ENCODE measurements at regions not wholly inside any gene's neighbourhood (a gene's known extent, or its start where the extent isn't known, plus 50 kb on each side); places are given as distances from the start of the nearest gene placed in this dataset.

DNA sequence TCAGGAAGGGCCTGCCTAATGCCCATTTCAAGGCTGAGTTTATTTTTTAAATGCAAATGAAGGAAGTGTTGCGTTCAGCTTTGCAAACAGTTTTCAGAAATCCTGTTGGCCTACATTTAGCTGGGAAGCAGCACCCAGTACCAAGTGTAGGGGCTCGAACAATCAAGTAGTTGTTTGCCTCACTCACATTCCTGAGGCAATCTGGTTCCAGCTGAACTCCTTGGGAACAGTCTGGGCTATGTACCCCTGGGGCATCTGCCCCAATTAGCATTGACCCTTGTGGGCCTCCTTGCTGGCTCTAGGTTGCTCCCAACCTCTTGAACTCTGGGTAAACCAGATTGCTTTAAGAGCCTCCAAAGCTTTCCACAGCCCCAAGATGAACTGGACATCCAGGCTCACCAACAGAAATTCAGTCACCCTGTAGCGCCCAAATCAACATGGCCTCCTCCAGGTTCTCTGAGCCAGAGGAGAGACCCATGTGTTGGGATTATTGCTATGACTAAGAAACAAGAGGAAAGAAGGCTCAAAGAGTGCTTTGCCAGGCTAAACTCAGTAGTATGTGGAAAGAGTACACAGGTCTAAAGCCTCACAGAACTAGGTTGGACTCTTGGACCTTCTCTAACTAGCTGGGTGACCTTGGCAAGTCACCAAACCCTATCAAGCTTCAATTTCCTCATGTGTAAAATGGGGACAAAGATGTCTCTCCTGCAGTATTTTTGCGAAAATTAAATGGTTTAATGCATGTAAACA, 532.7 kb downstream of the SOX2 start:
- in situ Hi-C loops (cut with MboI; ENCODE audit: low sequenced_read_pairs): no loop called here

DNA sequence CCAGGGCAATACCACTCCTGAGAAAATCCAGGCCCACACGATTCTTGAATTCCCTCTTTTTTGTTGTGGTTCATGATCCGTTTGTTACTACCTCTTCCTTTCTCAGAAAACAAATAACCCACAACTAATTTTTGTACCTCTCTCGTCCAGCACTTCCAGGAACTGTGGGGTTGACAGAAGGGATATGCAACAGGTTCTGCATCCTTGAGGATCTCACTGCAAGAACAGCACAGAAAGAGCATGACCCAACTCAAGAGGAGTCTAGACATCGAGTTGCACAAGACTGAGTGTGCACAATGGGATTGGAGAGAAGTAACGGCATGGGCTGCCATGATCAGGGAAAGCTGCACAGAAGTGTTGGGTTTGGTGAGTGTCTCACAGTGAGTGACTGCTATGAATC, 533.3 kb downstream of the SOX2 start:
- in situ Hi-C loops (cut with MboI; ENCODE audit: low sequenced_read_pairs): no loop called here

DNA sequence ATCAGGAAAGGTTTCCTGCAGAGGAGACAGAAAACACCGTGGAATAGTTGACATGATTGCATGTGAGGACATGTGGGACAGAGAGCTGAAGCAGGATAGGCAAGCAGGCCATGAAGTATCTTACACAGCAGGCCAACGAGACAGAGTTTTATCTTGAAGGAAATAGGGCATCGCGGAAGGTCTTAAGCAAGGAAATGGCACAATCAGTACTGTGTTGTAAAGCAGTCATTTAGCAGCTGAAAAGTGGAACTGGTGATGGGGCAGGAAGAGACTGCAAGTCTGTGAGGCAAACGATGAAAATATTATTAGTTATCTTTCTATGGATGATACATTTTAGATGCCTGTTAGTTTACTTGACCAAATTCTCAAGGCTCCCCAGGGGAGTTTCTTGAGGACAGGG, 535.1 kb downstream of the SOX2 start:
- in situ Hi-C loops (cut with MboI; ENCODE audit: low sequenced_read_pairs): no loop called here

DNA sequence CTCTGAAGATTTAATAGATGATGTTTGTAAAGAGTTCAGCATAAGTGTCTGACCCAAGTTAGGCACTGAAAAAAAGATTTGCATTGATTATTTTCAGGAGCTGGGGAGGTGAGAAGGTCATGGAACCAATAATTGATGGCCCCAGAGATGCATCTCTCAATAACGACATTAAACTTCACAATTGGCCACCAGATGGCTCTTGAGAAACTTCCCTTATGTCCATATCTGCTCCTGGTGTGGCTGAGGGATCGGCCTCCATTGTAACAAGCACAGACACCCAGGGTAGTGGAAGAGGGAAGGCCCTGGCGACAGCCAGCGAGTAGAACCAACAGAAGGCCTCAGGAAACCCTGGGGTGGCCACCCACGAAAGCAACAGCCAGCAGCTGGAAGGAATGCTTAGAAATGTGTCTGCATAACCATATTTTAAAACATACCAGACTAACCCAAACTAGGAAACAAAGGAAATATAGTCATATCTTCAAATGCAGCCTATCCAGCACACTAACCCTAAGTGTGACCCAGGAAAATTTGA, 536.7 kb downstream of the SOX2 start:
- in situ Hi-C loops (cut with MboI; ENCODE audit: low sequenced_read_pairs): no loop called here

DNA sequence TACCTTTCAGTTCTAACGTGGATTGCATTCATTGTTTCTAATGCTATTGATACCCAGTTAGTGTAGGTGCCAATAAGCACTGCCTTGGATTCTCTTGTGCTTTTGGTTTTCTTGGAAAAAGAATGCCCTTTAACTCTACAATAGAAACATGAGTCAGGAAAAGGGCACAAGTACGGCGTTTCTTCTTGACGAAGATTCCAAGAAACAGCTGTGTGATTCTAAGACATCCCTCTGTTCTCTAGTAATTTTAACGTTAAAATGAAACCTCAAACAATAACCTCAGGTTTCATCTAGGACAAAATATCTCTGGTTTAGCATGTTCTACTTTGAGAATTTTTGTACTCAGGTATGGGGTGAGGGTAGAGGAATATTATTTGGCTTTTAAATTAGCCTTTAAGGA, 540.5 kb upstream of the ATP11B start:
- in situ Hi-C loops (cut with MboI; ENCODE audit: low sequenced_read_pairs): no loop called here

DNA sequence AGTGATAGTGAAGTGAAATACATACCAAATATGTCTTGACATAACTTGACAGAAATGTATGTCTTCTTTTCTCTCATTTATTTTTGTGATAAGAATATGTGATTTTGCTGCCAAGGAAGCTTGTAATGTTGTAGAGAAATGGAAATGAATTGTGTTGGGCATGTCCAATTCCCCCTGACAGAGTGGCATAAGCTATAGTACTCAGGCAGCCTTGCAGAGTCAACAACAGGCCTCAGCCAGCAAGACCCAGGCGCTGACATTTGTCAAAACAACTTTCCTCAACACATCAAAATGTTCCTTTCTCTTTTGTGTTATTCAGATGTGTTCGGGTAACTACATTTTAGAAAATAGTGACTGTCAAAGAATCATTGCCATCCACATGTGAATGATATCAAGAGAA, 538.1 kb upstream of the ATP11B start:
- in situ Hi-C loops (cut with MboI; ENCODE audit: low sequenced_read_pairs): no loop called here

DNA sequence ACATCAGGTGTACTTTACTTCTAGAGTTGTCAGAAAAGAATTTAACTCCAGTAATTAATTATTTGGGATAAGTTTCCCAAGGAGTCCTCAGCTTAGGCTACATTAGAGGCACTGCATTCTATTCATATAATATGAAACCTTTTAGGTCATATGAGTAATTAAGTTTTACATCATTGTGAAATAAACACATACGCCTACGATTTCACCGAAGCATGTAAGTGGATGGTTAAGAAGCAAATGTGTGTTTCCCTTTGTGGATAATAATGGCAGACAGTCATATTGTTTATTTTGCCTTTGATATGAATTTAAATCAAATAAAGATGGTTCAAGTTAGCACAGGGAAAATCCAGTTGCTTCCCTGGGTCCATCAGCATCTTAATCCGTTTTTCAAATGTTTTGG, 535.9 kb upstream of the ATP11B start:
- in situ Hi-C loops (cut with MboI; ENCODE audit: low sequenced_read_pairs): no loop called here

DNA sequence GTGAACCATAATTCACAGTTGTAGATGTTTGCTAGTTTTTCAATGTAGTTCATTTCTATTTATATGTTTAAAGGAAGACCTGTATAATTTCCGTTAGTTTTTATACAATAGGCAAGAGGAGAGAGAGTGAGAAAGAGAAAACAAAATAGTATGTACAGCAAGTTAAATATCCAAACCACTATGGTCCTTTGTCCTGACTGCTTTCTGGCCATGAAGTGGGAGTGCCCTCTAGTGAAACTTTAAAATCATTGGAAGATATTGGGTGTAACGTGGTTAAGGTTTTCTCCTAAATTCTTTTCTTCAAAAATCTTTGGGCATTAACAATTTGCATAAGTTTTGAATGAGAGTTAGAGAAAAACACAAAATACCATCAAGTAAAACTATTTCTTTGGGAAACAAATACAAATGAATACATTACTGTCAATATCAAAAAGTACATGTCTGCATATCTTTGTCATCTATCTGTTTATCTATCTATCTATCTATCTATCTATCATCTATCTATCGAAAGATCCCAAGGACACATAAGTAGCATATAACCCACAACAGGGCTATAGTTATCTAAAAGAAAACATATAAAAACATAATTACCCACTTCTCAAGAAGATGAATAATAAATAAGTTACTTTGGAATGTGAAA, 534.6 kb upstream of the ATP11B start:
- in situ Hi-C loops (cut with MboI; ENCODE audit: low sequenced_read_pairs): no loop called here

DNA sequence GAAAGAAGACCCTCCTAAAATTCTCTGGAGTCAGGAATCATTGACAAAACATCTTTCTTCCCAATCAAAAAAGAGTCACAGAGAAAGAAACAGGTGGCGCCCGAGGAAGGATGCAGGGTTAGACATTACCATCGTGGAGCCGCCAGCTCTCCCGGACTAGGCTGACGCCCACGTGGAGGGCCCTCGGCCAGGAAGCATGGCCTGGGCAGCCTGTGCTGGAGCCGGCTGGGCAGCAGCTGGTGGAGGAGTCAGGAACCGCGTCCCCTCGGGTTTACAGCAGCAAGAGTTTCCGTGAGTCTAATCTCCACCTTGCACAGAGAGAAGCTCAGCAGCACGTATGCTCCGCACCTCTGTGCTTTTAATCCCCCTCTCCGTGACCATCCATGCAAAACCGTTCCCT, 533.7 kb upstream of the ATP11B start:
- in situ Hi-C loops (cut with MboI; ENCODE audit: low sequenced_read_pairs): no loop called here

DNA sequence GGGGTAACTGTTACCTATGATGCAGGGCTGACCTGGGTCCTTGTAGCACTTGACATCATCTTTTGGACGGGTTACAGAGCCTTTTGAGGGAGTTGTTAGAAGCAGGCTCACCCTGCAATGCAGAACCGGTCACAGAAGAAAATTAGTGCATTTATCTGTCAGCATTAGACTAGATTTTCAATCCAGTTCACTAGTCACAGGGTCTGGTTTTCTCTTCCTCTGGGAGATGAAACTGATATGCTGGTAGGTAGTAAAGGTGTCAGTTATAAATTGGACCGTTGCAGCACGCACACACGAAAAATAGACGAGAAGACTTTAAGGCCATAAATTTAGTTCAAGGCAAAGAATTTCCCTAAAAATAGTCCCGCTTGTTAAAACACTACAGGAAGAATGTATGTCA, 532.3 kb upstream of the ATP11B start:
- in situ Hi-C loops (cut with MboI; ENCODE audit: low sequenced_read_pairs): no loop called here

DNA sequence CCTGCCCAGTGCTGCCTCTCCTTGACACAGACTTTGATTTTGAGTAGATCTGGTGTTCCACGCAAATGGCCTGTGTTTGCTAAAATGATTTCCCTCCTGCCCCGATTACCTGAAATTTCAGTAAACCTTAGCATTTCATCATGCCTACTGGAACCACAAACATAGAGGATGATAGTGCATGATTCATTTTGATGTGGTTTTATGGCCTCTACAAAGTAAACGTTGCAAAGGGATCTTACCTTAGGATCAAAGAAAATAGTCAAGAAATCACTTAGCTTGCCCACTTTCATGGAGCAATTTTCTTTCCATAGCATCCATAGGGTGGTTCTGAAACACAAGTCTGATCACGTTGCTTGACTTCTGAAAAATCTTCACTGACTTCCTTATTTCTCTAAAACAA, 524.6 kb upstream of the ATP11B start:
- in situ Hi-C loops (cut with MboI; ENCODE audit: low sequenced_read_pairs): no loop called here

DNA sequence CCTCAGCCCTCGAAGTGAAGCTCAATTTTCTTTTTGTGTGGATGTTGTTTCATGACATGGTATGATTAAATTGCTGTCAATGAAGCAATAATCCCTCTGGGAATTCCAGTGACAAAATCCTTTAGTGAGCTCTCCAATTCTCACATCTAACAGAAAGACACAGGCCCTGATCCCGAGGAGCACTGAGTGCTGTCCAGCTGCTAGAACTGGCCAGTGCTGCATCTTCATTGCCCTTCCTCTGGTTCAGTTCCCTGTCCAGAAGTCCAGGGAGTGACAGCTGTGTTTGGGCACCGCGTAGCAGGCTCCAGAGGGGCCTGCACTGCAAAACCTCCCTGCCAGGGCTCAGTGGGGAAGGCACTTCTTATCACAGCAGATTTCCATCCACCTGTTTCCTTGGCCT, 516.8 kb upstream of the ATP11B start:
- in situ Hi-C loops (cut with MboI; ENCODE audit: low sequenced_read_pairs): no loop called here

DNA sequence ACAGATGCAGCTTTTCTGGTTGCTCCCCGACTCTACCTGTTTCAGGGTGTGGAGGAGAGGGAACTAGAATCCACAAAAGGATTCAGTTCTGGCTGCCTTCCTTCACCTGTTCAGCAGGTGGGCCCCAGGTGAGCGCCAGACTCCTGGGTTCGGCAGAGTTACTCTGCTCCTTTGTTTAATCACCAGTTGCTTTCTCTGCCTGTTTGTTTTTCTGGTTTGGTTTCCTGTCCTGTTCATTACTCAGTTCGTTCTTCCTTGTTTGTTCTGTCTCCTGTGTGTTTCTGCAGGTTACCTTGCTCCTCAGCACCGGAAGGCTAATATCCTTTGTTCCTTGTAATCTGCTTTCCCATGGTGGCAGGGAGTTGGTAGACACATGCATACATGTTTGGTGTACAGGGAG, 508.5 kb upstream of the ATP11B start:
- in situ Hi-C loops (cut with MboI; ENCODE audit: low sequenced_read_pairs): no loop called here

DNA sequence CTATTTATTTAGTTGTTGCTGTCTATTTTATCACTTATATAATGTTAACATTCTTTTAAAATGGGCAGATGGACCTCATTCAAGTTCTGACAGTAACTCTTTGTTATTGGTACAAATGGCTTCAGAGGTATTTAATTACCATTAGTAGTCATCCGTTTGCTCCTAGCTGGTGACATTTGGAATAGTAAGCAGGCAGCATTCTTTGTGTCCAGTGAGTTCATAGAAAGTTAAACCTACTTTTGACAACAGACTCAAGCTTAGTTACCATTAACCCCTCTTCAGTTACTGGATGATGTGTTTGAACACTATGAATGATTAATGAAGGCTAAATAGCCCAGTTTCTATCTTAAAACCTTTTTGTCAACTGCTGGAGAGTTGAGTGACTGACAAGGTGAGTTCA, 500.7 kb upstream of the ATP11B start:
- in situ Hi-C loops (cut with MboI; ENCODE audit: low sequenced_read_pairs): no loop called here

DNA sequence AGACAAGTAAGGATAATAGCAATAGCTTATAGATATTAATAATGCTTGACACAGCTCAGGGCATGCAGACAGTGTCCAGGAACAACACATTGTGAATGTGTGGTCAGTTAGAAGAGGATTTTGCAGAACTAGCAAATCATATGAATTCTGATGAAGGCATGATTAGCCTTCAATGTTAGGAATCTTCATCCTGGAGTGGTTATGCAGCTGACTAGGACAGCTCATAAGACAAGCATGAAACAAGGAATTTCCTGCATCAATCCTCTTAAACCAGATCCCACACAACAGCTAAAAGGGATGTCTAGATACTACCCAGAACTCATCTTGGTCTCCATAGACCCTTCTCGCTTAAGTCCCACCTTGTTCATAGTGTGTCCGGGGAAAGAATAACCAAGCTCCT, 499.0 kb upstream of the ATP11B start:
- in situ Hi-C loops (cut with MboI; ENCODE audit: low sequenced_read_pairs): no loop called here

DNA sequence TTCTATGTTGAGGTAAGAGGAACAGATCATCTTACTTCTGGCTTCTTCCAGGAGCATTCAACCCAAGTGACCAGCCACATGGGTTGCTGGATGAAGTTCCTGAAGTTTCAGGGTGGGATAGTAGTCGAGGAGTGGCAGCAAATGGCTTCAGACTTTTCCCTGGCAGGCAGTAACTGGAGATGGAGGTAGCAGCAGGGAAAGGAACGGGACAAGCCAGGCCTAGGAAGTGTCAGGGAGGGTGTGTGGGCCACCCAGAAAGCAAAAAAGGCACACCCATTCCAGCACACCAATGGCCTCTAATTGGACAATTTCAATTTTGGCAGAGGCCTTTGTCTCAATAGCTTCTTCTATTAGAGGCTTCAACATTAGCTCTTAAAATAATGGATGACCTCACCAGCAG, 498.6 kb upstream of the ATP11B start:
- in situ Hi-C loops (cut with MboI; ENCODE audit: low sequenced_read_pairs): no loop called here

DNA sequence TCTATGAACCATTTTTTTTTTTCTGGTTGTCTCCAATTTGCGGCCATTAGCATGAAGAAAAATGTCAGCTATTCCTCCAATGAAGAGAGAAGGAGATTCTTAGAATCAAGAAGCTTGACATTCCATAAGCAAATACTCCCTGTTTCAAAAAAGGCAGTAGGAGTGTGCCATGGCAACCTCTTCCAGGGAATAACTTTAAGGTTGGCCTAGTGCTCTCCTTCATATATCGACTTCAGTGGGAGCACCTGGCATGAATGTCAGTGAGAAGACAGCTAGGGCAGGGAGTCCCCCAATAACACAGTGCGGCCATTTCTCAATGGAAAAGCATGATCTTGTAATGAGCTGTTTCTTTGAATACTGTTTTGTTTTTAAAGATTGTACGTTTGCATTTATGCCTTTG, 493.0 kb upstream of the ATP11B start:
- in situ Hi-C loops (cut with MboI; ENCODE audit: low sequenced_read_pairs): no loop called here

DNA sequence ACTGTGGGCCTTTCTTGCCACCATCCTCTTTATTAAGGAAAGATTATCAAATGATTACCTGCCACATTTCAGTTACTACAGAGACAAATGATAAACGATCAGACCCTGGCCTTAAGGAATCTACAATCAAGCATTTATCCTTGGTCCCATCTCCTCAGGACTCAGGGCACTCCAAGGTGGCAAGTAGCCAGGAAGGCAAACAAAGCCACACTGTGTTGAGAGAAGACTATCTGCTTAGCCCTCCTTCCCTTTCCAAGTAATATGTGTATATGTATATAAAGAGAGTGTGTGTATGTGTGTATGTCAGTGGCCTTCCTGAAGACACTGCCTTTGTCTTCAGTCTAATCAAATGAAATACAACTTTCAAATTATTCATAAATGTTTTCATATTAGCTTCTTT, 490.1 kb upstream of the ATP11B start:
- in situ Hi-C loops (cut with MboI; ENCODE audit: low sequenced_read_pairs): no loop called here

DNA sequence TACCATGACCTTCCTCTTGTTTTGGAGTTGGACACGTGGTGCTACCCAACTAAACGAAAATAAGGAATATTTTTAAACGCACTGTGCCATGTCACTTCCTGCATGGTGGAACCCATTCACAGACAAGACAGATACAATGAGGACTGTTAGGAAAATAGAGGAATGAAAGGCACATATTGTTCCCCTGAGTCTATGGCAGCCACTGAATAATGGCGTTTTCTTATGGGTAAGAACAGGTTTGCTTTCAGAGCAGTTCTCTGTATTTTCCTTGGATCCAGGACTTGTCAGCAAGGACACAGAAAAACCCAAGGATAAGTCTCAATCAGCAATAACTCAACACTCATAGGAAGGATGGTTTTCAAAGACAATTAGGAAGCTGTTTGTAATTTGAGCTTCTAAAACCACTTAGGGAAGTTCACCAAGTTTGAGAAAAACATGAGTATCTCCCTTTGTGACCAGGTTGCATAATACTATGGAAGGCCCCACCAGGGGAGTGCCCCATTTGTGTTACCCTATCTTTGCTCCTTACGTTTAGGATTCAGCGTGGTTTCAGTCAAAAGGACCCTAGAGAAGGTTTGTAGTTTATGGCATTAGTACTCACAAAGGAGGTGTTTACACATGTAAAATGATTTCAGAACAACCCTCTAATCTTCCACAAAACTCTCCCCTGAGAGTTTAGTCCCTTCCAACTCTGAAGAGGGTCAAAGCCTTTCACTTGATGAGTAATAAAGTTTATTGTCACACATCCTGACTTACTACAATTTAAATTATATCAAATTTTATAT, 487.2 kb upstream of the ATP11B start:
- in situ Hi-C loops (cut with MboI; ENCODE audit: low sequenced_read_pairs): no loop called here

DNA sequence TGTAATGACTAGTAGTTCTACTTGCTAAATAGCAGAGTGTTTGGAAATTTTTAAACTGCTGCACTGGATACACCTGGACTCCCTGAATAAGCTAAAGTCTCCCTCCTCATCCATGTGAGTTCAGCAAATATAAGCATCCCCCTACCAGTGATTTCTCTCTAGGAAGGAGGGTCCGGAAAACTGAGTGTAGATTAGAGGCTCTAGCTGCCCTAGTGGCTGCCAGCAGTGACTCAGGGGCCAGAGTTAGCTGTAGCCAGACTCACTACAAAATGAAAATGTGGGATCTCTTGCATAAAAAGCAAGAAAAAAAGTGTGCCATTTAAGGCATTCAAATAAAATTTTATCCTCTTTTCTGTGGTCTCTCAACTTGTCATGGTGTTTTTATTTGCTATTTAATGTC, 485.0 kb upstream of the ATP11B start:
- in situ Hi-C loops (cut with MboI; ENCODE audit: low sequenced_read_pairs): no loop called here

DNA sequence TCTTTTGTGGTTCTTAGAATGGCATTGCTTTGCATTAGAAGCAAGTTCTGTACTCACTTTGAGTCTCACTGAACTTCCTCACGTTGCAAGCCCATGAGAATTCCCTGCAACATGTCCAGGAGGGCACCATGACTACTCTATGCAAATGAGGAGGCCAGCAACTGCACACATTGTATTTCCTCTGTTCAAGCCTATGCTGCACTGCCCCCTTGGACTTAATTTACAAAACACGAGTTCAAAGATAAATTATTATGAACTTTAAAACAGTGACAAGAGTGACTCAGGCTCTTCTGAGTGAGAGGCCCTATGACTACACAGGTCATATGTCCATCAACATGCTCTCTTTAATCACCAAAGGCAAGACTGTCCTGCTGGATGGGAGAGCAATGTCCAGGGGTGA, 484.2 kb upstream of the ATP11B start:
- in situ Hi-C loops (cut with MboI; ENCODE audit: low sequenced_read_pairs): no loop called here

DNA sequence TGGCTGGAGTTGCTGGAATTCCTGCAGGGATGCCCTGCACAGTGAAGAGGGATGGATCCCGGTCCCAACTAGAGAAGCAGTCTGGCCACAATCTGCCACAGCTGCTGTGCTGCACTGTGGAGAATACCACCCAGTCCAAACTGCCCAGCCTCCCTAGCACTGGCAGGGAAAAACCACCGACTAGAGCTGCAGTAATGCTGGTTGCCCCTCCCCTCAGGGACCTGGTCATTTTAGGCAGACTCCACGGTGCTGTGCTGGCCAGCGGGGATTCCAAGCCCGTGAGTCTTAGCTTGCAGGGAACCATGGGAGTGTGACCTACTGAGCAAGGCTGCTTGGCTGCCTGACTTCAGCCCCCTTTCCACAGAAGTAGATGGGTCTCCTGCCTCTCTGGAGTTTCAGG, 478.0 kb upstream of the ATP11B start:
- in situ Hi-C loops (cut with MboI; ENCODE audit: low sequenced_read_pairs): no loop called here

Data from HL-60/S4 treated with phorbol 12-myristate 13-acetate at 8.2 ng/mL for 4 days and 3 days (cell line).